Left kidney (tissue), 1 donor: ENCODE measurements at regions not wholly inside any gene's neighbourhood (a gene's known extent, or its start where the extent isn't known, plus 50 kb on each side); places are given as distances from the start of the nearest gene placed in this dataset.
"Not testable (repeated sequence)": the region's sequence is repeated elsewhere in the genome, so short reads cannot be mapped to it uniquely, and the experiment has no call there.

ENCODE experiments used
- DNase-seq: peaks from one replicate; pipeline ENCODE4 v3.0.0-alpha.2; 2013

GRCh38 chr1:239939602-239940001 is 152.1 kb upstream of the FMN2 start:
- DNase-seq = no peak

GRCh38 chr1:239943761-239944160 is 147.9 kb upstream of the FMN2 start:
- DNase-seq = no peak

DNA sequence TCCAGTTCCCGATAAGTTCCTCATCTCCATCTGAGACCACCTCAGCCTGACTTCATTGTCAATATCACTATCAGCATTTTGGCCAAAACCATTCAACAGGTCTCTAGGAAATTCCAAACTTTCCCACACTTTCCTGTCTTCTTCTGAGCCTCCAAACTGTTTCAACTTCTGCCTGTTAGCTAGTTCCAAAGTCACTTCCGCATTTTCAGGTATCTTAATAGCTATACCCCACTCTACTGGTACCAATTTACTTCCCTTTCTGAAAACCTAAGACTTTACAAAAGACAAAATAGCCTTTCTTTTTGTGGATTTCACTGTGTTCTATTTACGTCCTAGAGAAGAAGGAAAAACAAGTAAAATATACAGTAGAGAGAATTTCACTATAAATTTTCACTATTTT is 147.0 kb upstream of the FMN2 start:
- DNase-seq = no peak

- no peak for DNase-seq
These were observed 143.9 kb upstream of the FMN2 start for GRCh38 chr1:239947801-239948200.

- peak; percentile 65 for DNase-seq
These were observed 140.1 kb upstream of the FMN2 start for GRCh38 chr1:239951511-239952140.

DNA sequence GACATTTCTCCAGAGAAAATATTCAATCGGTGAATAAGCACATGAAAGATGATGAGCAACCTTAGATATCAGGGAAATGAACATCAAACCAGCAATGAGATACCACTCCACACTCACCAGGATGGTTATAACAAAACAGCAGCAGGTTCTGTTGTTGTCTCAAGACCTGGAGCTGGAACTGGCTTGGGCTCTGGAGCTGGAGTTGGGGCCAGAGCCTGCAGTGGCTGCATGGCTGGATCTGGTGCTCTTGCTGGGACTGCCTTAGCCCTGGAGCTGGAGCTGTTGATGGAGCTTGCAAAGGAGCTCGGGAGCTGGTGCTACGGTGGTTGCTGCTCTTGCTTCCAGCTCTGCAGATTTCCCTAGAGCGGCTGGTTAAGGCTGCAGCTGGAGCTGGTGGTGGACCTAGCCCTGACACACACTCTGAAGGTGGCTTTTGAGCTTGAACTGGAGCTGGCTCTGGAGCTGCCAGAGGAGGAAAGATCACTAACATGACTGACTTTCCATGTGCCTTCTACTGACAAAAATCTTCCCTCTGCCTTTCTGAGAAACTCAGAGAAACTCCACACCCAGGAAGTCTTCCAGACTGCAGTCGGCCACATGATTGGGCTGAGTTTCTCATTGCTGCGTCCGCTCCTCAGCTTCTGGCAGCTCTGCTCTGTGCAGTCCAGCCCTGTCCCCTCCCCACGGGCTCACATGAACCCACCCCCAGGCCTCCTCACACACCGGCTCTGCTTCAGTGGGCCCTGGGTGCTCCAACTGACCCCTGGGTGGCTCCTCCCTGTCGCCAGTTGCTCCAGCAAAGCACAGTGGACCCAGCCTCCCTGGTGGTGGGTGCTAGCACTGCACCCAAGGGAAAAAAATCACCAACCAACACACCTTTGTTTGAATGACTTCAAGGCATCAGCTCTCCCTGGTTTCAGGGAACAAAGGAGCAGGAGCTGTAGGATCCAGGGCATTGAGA is 139.1 kb upstream of the FMN2 start:
- peak; percentile 28 for DNase-seq

- no peak for DNase-seq
These were observed 136.8 kb upstream of the FMN2 start for GRCh38 chr1:239954836-239955235.

GRCh38 chr1:239955431-239955830 is 136.3 kb upstream of the FMN2 start:
- no peak for DNase-seq

DNA sequence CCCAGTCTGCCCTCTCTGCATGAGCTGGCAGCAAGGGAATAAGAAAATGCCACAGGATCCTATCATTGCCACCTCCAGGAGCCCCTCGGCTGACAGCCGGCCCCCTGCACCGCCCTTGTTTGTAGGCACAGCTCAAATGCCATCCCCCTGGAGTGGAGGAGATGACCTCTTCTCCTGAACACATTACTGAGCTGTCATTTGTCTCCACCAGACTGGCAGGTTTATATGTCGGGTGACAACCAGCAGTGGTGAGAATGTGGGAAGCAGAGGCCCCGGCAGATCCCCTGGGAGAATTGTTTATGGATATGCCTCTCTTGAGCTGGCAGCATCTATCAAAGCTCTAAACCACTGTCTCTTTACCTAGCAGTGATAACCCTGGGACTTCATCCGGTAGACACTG is 135.4 kb upstream of the FMN2 start:
- DNase-seq = no peak

DNA sequence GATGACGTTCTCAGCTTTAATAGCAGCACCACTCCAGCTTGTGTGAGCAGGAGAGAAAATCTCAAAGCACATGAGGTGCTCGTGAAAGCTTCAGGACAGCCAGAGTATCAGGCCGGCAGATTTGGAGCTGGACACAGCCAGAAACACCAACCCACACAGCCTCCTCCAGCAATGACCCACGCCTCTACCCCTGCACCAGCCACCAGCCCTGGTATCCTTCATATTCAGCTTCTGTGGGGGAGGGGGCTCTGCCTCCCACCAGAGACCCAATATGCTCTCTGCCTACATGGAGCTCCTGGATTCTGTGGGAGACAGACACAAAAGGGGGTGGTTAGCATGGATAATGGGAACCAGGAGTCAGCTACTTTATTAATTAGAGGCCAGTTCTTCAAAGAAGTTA is 133.6 kb upstream of the FMN2 start:
- no peak for DNase-seq

DNA sequence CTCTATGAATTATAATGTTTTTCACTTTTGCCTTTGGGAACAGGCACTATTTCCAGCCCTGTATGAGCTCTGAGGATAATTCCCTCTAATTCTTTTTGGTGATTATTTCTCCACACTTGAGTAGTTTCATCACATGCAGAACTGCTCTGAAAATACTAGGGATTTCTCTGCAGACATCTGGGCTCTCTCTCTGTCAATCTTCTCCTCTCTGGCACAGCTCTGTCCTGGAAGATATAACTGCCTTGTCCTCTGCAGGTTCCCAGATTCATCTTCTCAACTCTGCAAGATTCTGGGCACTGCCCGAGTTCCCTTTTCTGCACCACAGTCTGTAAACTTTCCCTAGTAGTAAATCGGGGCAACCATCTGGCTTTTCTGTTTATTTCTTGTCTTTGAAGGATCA is 131.3 kb upstream of the FMN2 start:
- DNase-seq = no peak

GRCh38 chr1:239963856-239964255 is 127.8 kb upstream of the FMN2 start:
- DNase-seq = no peak

DNA sequence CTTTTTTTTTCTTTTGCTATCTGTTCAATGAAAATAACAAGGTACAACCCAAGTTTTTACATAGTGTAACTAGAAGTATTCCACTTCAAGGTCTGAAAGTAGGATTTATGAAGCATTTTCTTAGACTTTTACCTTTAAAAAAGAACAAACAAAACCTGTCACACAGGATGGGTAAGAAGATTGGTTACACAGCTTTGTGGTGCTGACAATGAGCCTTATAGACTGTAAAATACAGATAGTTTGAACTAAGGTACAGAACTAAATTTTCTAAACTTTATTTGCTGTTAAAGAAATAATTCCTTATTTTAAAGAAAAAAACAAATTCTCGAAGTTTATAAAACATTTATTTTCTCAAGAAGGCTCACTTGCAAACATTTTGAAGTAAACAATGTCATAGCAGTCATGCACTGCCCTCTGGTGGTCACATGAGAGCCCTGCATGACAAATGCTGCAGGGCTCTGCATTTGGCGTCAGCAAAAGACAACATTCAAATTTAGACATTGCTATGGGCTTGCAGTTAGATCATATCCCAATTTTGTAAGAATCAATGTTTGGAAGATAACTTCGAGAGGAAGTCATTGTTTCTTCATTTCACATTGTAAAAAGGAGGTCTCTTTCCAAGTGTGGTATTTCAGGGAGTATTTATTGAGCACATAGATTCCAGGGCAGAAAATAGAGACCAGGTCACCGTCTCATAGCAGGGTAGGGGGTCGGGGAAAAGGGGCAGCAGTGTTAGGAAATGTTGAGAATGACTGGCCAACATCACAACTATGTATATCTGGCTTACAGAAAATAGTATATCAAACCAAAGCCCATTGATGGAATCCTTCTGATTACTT is 115.3 kb upstream of the FMN2 start:
- DNase-seq = peak; percentile 53

DNA sequence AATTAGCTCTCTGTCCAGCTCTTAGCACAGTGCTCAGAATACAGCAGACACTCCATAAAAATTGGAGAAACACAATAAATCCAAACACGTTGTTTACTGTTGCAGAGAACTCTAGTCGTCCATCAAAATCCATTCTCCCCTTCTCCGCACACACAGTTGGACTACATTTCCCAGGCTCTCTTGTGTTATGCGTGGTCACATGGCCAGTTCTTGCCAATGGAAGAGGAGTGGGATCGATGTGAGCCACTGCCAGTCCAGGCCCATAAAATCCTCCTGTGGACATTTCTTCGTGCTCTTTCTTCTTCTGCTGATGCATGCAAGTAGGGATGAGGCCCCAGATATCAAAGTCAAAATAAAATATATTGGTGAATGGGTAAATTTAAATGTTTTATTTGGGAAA is 114.3 kb upstream of the FMN2 start:
- DNase-seq = no peak

DNA sequence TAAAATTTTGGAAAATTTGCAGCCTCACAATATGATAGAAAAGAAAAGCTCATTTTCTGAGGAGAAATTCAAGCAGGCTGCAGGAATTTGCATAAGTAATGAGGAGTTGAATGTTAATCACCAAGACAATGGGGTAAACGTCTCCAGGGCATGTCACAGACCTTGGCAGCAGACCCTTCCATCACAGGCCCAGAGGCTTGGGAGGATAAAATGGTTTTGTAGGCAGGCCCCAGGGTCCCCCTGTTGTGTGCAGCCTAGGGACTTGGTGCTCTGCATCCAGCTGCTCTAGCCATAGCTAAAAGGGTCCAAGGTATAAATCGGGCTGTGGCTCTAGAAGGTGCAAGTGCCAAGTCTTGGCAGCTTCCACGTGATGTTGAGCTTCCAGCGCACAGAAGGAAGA is 112.2 kb upstream of the FMN2 start:
- DNase-seq = no peak

- DNase-seq = no peak
These were observed 108.9 kb upstream of the FMN2 start for GRCh38 chr1:239982762-239983161.

DNA sequence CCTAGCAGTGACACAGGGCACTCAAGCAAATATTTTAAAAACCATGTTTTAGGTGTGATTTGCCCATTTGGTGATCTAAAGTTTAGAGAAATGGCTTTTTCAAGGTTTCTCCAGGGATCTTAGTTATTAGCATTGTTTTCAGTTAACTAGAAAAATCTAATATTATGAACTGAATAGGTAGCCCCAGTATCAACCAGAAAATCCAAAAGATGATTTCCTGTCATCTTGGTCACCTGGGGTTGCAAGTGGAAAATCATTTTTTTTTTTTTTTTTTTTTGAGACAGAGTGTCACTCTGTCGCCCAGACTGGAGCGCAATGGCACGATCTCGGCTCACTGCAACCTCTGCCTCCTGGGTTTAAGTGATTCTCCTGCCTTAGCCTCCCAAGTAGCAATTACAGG is 106.6 kb upstream of the FMN2 start:
- no peak for DNase-seq

- DNase-seq = peak; percentile 46
These were observed 104.5 kb upstream of the FMN2 start for GRCh38 chr1:239987103-239987745.

GRCh38 chr1:239989990-239990389 is 101.7 kb upstream of the FMN2 start:
- DNase-seq = no peak

GRCh38 chr1:239992566-239992965 is 99.1 kb upstream of the FMN2 start:
- DNase-seq = not testable (repeated sequence)

DNA sequence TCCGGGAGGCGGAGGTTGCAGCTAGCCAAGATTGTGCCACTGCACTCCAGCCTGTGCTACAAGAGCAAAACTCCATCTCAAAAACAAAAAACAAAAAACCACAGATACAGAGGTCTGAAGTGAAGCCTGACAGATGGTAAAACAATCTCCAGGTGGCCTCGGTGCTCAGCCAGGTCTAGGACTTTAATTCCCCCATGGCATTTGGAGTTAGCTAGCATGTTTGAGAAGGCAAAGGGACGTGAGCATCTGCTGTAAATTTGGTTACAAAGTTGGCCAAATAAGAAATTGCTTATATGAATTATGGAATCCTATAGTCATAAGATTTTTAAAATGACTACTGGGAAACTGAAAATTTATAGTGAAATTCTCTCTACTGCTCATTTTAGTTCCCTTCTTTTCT is 98.3 kb upstream of the FMN2 start:
- no peak for DNase-seq

DNA sequence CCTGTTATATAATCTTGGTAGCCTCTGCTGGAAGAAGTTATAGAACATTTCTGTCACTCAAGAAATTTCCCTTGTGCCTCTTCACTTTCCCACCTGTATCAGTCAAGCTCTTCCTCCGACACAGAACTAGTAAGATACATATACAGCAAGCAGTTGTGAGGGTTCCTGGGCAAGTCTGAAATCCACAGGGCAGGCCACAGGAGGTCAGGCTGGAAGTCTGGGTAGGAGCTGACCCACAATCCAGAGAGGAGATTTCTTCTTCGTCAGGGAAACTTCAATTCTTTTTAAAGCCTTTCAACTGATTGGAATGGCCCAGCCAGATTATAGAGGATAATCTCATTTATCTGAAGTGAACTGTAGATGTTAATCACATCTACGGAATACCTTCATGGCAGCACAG is 96.4 kb upstream of the FMN2 start:
- no peak for DNase-seq
